NCI-H1436 treated with DMSO at 0.1 percent for 48 hours (cell line): ENCODE measurements at regions not wholly inside any gene's neighbourhood (a gene's known extent, or its start where the extent isn't known, plus 50 kb on each side); places are given as distances from the start of the nearest gene placed in this dataset.

Experiments used
- DNase-seq: peaks from one replicate; lab custom pipeline; 2025; lab: John Stamatoyannopoulos, UW

DNA sequence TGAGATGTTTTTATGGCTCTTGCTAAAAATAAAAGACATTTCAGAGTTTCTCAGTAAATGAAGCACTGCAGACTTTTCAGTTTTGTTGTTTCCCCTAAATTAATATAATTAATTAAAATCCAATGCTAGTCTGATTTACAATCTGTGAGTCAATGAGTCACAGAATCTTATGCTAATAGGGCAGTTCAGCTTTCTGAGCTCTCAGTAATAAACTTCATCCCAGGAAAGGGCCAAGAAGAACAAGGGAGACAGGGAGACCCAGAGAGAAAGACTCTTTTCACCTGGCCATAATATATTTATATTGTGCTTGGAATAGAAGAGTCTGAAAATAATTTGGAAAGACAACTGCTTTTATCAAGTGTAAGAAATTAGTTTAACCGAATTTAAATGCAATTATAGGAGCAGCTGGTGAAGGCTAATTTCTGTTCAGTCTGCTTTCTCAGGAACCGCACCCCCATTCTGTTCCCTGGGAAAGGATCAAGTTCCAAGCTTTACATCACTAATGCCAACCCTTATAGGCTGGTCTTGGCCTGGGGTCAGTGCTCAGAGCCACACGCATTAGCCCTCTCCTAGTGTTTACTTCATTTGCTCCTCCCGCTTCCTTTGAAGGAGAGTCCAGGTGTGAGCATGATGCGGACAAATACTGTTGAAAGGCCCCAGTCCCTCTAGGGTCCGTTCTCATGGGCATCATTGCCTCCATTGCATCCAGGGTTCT is 145.6 kb downstream of the ZBTB18 start:
- DNase-seq = no peak

DNA sequence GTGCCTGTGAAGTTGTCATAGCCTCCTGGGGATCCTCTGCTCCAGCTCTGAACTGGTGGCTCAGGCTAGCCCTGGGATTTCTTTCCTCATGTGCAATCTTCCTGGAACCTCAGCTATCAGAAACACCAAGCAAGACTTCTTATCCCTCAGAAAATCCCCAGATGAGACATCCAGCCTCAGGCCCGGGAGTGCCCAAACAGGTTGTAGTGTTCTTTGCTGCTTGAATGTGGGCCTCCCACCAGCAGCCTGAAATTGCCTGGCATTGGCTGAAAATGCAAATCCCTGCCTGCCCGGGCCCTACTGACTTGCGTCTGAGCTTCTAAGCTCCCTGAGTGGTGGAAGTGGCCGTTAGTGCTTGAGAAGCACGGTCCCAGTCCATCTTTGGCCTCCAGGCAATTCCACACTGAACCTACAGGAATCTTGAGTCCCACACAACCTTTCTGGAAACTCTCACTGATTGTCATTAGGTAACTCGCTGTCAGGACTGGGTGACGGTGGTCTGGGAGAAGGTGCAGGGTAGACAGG is 146.8 kb downstream of the ZBTB18 start:
- no peak for DNase-seq

DNA sequence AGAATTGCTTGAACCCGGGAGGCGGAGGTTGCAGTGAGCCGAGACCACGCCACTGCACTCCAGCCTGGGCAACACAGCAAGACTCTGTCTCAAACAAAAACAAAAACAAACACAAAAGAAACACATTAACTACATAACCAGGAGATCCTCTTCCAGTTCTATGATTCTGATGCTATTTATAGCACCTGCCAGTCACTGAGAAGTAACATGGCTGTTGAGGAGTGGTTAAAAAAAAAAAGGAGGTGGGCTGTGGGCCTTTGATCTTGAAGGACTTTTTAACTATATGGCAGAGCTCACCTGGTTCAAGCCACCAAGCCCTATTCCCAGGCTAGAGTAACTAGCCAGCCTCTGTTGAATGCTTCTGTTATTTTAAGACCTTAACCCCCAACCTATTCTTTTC is 148.8 kb downstream of the ZBTB18 start:
- no peak for DNase-seq

DNA sequence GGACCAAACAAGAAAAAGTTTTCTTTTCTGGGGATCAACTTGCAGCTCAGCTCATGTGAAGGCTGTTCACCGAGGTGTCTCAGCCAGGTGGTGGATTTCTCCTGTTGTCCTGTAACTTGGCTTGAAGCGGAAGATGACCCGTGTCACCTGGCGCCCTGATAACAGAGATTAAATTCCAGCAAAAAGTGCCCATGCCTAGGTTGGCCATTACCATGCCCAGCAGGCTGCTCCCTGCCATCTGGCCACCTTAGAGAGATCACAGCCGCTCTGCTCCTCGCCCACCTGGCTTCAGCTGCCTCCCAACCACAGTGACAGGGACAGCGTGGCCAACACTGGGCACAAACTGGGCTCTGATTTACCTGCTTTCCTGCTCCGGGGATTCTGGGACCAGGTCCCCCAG is 149.5 kb downstream of the ZBTB18 start:
- DNase-seq = no peak

DNA sequence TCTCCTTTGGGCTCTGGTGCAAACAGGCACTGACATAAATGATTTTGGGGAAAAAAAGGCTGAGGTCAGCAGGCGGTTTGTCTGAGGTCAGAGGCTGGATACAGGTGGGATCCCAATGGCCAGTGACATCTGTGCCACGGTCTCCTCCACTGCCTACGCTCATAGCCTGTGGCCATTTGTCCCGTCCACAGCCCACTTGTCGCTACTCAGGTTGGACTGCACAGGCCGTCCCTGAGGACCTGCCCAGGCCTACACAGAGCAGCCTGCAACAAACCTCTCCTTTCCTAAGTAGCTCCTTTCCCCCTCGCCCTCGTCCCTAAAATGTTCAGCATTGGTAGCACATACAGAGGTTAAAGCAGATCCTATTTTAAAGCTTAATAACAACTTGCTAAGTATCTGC is 150.7 kb downstream of the ZBTB18 start:
- DNase-seq = no peak

DNA sequence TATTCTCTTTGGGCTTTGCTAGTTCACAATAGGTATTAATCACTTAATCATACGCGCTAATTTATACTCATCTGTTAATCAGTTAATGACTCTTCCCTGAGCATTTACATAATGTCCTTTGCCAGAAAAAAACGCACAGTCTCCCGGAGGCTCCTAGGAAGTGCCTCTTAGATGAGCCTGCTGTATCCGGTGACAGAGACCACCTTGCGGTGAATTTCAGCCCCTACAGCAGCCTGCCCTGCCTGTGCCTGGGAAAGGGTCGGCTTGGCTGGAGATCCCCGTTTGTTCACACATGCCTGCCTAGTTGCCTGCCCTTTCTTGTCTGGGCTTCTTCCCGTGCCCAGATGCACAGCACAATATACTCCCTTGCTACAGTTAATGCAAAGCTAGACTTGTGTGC is 152.9 kb downstream of the ZBTB18 start:
- no peak for DNase-seq

DNA sequence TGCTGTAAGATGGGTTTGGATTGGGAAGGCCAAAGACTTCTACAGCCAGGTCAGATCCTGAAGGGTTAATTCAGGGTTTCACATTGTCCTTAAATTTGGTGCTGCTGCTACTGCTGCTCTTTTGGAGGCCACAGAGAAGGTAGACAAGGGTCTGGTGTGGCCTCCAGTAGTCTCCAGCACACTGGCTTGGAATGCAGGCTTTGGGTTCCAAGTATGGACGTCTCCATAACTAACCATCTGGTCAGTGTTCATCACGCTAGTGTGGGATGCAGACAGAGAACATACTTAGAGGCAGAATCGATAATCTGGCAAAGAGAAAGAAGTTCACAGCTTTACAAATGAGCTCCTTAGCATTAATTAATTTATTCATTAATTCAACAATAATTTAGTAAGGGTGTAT is 154.1 kb downstream of the ZBTB18 start:
- DNase-seq = no peak

DNA sequence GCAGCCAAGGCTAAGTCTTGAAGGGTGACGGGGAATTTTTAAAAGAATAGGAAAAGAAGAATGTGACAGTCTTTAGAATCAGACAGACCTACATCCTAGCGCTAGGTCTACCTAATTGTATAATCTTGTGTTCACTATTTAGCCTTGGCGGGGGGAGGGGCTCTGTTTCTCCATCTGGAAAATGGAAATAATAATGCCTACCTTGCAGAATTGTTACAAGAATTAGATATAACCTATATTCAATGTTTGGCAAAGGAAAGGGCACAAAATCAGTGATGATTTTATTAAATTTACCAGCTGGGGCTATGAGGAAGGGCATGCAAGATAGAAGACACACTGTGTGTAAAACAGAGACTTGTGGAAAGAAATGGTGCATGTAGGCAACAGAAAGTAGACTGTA is 154.8 kb downstream of the ZBTB18 start:
- no peak for DNase-seq

DNA sequence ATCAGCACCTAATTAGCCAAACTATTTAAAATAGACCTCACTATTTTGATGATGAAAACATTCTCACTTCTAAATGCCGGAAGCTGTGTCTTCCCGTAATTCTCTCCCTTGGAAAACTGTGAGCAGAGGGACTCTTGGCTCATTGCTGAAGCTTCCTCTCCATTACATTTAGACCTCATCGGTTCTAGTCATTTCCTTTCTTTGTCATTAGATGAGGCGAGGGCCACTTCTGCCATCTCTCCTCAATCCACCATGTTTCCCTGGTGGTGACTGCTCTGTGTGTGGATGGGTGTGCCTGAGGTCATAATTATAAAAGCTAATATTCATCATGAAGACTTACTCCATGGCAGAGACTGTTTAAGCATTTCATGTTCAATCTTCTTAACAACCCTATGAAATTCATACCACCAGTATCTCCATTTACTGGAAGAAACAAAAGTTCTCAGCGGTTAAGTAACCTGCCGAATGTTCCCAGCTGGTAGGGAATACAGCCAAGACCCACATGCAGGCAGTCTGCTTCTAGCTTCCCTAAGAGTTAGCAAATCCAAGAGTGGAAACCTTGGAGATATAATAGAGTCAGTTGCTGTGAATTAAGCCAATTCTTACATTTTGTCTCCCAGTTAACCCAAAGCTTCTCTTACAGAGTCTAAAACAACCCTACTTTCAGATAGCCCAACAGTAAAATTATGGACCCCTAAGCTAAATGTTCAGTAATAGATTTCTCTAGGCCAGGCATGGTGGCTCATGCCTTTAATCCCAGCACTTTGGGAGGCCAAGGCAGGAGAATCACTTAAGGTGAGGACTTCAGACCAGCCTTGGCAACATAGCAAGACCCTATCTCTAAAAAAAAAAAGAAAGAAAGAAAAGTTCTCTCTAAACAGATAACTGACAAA is 156.2 kb downstream of the ZBTB18 start:
- DNase-seq = no peak

DNA sequence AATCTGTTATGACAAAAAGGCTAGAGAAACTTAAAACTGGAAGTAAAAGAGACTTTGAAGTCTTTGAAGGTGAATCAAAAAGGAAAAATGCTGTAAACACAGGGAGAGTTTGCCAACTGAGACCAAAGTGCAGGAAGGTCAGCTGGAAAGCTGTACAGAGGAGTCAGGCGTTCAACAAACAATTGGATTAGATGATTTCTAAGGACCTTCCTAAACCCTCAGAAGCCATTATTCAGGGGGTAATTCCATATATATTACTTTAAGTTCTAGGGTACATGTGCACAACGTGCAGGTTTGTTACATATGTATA is 156.8 kb downstream of the ZBTB18 start:
- no peak for DNase-seq

DNA sequence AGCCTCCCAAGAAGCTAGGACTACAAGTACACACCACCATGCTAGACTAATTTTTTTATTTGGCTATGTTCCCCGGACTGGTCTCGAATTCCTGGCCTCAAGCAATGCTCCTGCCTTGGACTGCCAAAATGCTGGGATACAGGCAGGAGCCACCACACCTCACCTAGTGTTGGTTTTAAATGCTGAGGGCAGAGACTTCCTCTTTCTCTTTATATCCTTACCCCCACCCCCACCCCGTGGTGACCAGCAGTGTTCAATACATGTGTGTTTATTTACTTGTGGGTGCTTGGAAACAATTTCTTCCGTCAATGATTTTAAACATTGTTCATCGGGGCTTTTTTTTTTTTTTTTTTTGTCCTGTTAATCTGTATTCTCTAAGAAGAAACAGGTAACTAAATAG is 158.9 kb downstream of the ZBTB18 start:
- no peak for DNase-seq

DNA sequence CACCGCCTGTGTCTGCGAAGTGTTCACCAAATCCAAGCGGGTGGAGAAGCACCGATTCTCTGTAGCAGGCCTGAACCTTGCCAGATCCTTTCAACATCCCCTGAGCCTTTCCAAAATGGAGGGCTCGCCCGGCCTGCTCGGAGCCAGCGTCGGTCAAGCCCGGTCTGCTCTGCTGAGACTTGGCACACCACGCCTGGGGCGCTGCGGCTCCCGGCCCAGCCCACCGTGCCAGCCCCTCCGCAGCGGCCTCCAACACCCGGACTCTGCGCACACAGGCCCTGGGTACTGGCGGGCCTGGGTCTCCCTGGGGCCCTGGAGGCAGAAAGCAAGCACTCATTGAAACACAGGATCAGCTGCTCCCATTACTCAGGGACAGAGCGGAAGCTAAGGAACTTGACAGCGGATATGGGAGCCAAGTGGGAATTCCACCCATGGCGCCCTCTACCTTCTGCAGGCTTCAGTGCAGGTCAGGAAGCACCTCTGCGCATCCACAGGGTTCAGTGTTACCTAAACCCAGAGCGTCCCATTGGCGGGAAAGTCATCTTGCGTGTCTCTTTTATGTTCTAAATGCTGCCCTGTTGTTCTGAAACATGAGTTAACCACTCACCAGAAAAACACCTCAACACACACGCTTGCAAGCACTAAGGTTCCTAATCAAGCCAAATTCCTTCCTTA is 159.9 kb downstream of the ZBTB18 start:
- DNase-seq = no peak

DNA sequence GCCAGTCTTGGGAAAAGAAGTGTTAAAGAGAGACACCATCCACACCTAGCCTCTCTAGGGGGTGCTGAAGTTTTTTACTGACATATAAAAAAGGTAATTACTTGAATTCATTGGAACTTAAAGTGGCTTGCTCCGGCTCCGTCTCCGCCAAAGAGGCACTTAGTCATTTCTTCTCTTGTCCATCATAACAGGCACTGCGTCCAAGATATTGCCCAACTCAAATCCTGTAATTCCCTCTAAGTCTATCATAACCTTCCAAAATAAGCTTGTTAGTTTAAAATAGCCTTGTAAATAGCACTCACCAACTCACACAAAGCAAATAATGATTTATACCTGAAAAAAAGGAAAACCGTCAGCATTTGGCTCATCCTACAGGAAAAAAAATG is 160.5 kb downstream of the ZBTB18 start:
- no peak for DNase-seq

DNA sequence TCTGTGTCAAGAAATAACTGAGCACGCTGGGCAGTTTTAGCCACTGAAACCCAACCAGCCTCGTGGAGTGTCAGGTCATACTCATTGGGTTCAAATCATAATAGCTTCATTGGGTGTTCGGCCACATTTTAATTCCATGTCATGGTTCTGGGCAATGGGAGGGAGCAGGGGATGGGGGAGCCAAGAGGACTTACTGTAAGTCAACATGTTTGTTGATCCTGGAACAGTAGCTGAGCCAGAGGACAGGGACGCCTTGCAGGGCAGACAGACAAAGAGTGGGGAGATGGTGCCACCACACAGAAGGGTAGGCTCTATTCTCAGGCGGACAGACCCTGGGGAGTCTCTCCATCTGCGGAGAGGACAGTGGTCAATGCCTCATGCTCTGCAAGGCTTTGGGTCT is 161.1 kb downstream of the ZBTB18 start:
- no peak for DNase-seq

DNA sequence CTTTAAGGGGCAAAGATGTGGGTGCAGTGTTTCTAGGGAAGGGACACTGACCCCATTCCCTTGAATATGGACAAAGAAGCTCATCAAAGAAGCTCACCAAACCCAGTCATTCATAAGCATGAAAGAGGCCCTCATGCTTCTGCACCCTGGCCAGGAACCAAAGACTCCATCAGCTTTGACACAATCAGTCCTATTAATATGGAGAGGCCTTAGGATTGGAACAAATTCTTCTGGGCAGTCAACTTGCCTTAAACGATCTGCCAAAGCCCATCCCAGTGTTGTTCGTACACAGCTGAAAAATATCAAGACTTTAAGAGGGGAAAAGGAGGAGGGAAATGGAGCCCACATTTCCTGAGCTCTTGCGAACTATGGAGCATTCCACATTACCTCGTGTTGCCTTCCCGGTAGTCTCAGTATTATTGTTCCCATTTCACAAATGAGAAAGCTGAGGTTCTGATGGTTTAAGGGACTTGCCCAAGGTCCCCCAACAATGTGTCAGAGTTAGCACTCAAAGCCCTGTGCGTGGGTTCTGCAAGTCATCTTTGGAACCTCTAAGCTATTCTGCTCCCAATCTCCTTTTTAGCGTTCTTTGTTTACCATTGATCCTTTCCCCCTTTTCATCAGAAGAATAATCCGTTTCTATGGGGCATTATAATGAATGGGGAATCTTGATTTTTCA is 161.9 kb downstream of the ZBTB18 start:
- no peak for DNase-seq

DNA sequence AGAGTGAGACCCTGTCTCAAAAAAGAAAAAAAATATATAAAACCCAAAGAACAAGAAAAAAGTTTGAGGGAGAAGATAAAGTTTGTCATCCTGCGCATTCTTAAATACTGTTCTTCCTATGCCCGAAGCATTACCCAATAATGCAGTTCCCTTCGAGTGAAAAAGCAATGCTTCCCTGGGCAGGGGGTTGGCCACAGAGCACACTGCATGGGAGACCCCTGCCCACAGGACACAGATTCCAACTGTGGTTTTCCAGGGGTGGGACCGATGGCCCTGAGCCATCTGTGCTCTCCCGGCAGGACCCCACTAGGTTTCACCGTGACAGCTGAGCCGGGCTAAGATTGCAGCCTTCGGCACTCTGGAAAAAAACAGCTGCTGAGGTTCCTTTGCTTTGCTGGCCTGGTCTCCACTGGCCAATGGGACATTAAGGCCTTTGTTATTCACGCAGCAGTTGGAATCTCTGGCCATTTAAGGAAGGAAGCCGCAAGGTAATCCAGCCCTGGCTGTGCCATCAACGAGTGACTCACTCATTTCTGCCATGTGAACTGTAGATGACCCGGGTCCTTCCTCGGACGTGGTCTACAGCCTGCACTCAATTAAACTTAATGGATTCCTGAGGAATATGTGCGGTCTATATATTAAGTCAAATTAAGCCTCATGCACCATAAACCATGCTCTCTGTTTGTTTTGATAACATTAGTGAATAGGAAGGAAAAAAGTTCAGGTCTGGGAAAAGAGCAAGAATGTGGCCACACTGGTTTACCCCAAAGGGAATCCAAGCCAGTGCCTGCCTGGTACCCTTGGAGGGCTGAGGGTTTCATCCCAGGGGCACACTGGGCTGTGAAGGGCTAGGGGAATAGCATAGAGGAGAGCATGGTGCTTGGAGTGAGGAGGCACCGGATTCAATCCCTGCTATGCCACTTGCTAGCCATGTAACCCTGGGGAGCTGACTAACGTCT is 163.2 kb downstream of the ZBTB18 start:
- no peak for DNase-seq

DNA sequence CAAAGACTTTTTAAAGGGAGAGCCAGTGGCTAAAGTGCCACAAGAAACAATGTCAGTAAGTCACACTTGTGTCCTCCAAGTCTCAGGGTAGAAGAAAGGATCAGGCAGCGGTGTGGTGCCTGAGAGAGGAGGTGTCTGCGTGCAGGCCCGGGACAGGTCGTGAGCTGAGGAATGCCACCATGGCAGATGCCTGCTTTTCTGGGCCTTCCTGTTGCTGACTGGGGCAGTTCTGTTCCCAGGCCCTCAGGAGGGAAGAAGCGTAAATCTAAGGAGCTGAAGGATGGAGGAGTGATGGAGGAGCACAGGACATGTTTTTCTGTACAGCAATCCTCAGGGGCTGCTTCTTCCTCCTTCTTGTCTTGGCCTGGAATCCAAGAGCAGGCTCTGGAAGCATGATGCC is 165.8 kb downstream of the ZBTB18 start:
- DNase-seq = no peak

DNA sequence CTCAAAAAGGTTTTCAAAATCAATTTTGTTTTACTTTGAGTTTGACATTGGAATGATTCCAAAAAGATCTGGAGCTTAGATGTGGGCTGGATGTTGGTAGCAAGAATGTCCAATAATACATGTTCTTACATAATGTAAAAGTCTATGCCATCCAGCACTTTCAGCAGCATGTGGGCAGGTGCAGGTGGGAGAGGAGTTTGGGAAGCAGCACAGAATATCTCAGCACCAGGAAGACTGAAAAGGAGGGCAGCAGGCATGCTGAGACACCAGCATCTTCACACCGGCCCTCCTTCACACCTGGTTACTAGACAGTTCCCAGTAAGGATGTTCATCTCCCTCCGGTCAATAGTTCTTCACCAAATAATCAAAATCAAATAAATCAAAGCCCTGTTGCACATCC is 166.6 kb downstream of the ZBTB18 start:
- DNase-seq = no peak

DNA sequence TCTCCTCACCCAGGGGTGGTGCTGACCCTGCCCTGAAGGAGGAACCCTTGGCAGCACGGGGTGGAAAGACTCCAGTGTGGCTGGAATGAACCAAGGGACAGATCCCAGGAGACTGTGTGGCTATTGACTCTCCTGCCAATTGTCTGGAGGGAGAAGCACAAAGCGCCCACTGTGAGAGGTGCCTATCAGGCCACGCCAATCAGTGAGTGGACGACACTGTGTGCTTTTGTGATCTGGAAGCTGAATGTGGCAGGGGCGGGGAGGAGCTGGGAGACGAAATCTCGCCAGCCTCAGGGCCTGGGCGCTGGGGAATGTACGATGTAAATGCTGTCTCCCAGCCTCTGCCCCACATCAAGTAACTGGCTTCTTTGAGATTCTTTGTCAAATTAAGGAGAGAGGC is 167.1 kb downstream of the ZBTB18 start:
- no peak for DNase-seq

DNA sequence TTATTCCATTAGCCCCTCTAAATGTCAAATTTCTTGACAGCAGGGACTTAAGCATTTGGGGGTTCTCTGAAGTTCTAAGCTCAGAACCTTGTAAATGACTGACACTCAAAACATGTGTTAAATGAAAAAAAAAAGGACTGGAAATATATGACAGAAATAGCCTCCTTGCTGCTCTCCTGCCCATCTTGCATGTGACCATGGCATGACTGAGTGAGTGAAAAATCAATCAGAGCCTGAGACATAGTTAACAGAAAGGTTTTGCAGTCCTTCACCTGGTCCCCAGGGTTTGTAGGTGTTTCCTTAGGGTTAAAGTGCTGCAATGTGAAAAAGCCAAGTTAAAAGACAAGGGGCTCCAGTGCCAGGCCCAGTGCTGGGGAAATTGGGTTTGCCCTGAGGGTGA is 168.1 kb downstream of the ZBTB18 start:
- no peak for DNase-seq

DNA sequence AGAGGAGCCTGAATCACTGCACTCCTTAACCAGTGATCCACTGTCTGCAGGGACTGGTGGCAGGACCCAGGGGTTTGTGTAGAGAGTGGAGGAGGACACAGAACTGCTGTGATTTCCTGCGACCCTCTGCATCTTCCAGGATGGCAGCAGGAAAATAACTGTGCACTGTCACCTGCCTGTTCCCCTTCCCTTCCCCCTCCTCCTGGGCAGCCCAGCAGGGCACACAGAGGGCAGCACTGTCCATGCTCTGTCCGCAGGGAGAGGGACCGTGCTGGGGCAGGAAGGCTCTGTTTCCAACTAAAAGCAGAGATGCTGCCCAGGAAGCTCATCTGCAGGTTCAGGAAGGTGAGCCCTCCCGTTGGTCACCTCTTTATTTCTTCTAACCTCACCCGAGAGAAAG is 168.7 kb downstream of the ZBTB18 start:
- DNase-seq = no peak
